ENCODE measurements at regions not wholly inside any gene's neighbourhood (a gene's known extent, or its start where the extent isn't known, plus 50 kb on each side); places are given as distances from the start of the nearest gene placed in this dataset.

- TF ChIP-seq, protein P1, sequence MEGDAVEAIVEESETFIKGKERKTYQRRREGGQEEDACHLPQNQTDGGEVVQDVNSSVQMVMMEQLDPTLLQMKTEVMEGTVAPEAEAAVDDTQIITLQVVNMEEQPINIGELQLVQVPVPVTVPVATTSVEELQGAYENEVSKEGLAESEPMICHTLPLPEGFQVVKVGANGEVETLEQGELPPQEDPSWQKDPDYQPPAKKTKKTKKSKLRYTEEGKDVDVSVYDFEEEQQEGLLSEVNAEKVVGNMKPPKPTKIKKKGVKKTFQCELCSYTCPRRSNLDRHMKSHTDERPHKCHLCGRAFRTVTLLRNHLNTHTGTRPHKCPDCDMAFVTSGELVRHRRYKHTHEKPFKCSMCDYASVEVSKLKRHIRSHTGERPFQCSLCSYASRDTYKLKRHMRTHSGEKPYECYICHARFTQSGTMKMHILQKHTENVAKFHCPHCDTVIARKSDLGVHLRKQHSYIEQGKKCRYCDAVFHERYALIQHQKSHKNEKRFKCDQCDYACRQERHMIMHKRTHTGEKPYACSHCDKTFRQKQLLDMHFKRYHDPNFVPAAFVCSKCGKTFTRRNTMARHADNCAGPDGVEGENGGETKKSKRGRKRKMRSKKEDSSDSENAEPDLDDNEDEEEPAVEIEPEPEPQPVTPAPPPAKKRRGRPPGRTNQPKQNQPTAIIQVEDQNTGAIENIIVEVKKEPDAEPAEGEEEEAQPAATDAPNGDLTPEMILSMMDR (IDR thresholded peaks at IDR 0.05; ENCODE audit: unreplicated experiment), result peak; percentile 18
- intact Hi-C loops (cut with micrococcal nuclease; ENCODE audit: unreplicated experiment), result loop anchor here (2.0 to 10.0 kb wide), 2 partner anchors 270 to 316 kb away; no protein-coding TSS in a partner anchor
- H3K27ac Mint-ChIP-seq (ENCODE audit: unreplicated experiment), result no peak overlapping the region
- CTCF ChIA-PET, result no interaction called here
- no peaks in the 10 kb centered on the region for H3K36me3 Mint-ChIP-seq (ENCODE audit: insufficient read depth, unreplicated experiment)
- no TSS peak for BruUV-seq (replicated peaks)
- H3K4me1 Mint-ChIP-seq (ENCODE audit: low read depth, unreplicated experiment), result no peaks in the 10 kb centered on the region
- peaks cover 33% of the 10 kb centered on the region for H3K27me3 Mint-ChIP-seq (ENCODE audit: unreplicated experiment)
- no peak overlapping the region for H3K4me3 Mint-ChIP-seq (ENCODE audit: low read depth, unreplicated experiment)
- no peaks in the 10 kb centered on the region for H3K9me3 Mint-ChIP-seq (ENCODE audit: low read depth, unreplicated experiment)
- peak; percentile 44 for DNase-seq
These were observed 187.7 kb upstream of the NUDT10 start for GRCh38 chrX:51144828-51145442.

- CTCF ChIA-PET, result no interaction called here
- H3K36me3 Mint-ChIP-seq (ENCODE audit: insufficient read depth, unreplicated experiment), result no peaks in the 10 kb centered on the region
- TF ChIP-seq, protein P1 (IDR thresholded peaks at IDR 0.05; ENCODE audit: unreplicated experiment), result no peak
- peaks cover 26% of the 10 kb centered on the region for H3K27me3 Mint-ChIP-seq (ENCODE audit: unreplicated experiment)
- H3K27ac Mint-ChIP-seq (ENCODE audit: unreplicated experiment), result no peak overlapping the region
- no peaks in the 10 kb centered on the region for H3K9me3 Mint-ChIP-seq (ENCODE audit: low read depth, unreplicated experiment)
- intact Hi-C loops (cut with micrococcal nuclease; ENCODE audit: unreplicated experiment), result loop anchor here (10.0 kb wide), 1 partner anchor 266 kb away; no protein-coding TSS in a partner anchor
- no peak overlapping the region for H3K4me3 Mint-ChIP-seq (ENCODE audit: low read depth, unreplicated experiment)
- BruUV-seq (replicated peaks), result no TSS peak
- no peak for DNase-seq
- no peaks in the 10 kb centered on the region for H3K4me1 Mint-ChIP-seq (ENCODE audit: low read depth, unreplicated experiment)
These were observed 183.8 kb upstream of the NUDT10 start for GRCh38 chrX:51148848-51149247.

GRCh38 chrX:51151734-51152133, 180.9 kb upstream of the NUDT10 start:
- H3K36me3 Mint-ChIP-seq (ENCODE audit: insufficient read depth, unreplicated experiment), result no peaks in the 10 kb centered on the region
- H3K9me3 Mint-ChIP-seq (ENCODE audit: low read depth, unreplicated experiment), result no peaks in the 10 kb centered on the region
- DNase-seq, result no peak
- H3K27ac Mint-ChIP-seq (ENCODE audit: unreplicated experiment), result no peak overlapping the region
- H3K4me1 Mint-ChIP-seq (ENCODE audit: low read depth, unreplicated experiment), result no peaks in the 10 kb centered on the region
- CTCF ChIA-PET, result no interaction called here
- no TSS peak for BruUV-seq (replicated peaks)
- H3K4me3 Mint-ChIP-seq (ENCODE audit: low read depth, unreplicated experiment), result no peak overlapping the region
- peaks cover 16% of the 10 kb centered on the region for H3K27me3 Mint-ChIP-seq (ENCODE audit: unreplicated experiment)
- TF ChIP-seq, protein P1 (IDR thresholded peaks at IDR 0.05; ENCODE audit: unreplicated experiment), result no peak
- intact Hi-C loops (cut with micrococcal nuclease; ENCODE audit: unreplicated experiment), result no loop called here

GRCh38 chrX:51155157-51155556, 177.5 kb upstream of the NUDT10 start:
- no TSS peak for BruUV-seq (replicated peaks)
- TF ChIP-seq, protein P1 (IDR thresholded peaks at IDR 0.05; ENCODE audit: unreplicated experiment), result no peak
- intact Hi-C loops (cut with micrococcal nuclease; ENCODE audit: unreplicated experiment), result no loop called here
- Mint-ChIP-seq H3K4me3 (ENCODE audit: low read depth, unreplicated experiment) (no peak overlapping the region), H3K9me3 (ENCODE audit: low read depth, unreplicated experiment) (no peaks in the 10 kb centered on the region), H3K4me1 (ENCODE audit: low read depth, unreplicated experiment) (no peaks in the 10 kb centered on the region), H3K27me3 (ENCODE audit: unreplicated experiment) (peaks cover 16% of the 10 kb centered on the region), H3K27ac (ENCODE audit: unreplicated experiment) (no peak overlapping the region), H3K36me3 (ENCODE audit: insufficient read depth, unreplicated experiment) (no peaks in the 10 kb centered on the region)
- CTCF ChIA-PET, result no interaction called here
- no peak for DNase-seq

All from Calu3 (cell line).